Type B pancreatic cell (in vitro differentiated cells): ENCODE measurements at regions not wholly inside any gene's neighbourhood (a gene's known extent, or its start where the extent isn't known, plus 50 kb on each side); places are given as distances from the start of the nearest gene placed in this dataset.

Experiments used
- DNase-seq: peaks from one replicate; pipeline ENCODE4 v3.0.0; 2021; ENCODE audit warnings: mixed read lengths; ENCODE audit not compliant: unreplicated experiment; ENCODE audit errors: extremely low spot score
- H3K27ac Mint-ChIP-seq: 2 replicates; pipeline ENCODE4 v1.8.0; 2021; ENCODE audit warnings: mild to moderate bottlenecking, mixed read lengths
- H3K27me3 Mint-ChIP-seq: 2 replicates; pipeline ENCODE4 v1.8.0; 2021; ENCODE audit warnings: mixed read lengths
- H3K36me3 Mint-ChIP-seq: 2 replicates; pipeline ENCODE4 v1.8.0; 2021; ENCODE audit warnings: mixed read lengths
- H3K4me1 Mint-ChIP-seq: one replicate; pipeline ENCODE4 v1.8.0; 2021; ENCODE audit warnings: mixed read lengths; ENCODE audit not compliant: unreplicated experiment
- H3K4me3 Mint-ChIP-seq: 2 replicates; pipeline ENCODE4 v1.8.0; 2021; ENCODE audit warnings: mild to moderate bottlenecking, mixed read lengths
- H3K9me3 Mint-ChIP-seq: 2 replicates; pipeline ENCODE4 v1.8.0; 2021; ENCODE audit warnings: mixed read lengths
- CTCF ChIP-seq: fragments of 200-600 bp; sonication (generic); conservative IDR thresholded peaks from 2 replicates; pipeline ENCODE4 v1.5.0; 2021; ENCODE audit warnings: antibody characterized with exemption, mild to moderate bottlenecking

- Mint-ChIP-seq H3K4me1 (no peaks in the 10 kb centered on the region), H3K36me3 (no peaks in the 10 kb centered on the region), H3K27ac (no peak overlapping the region), H3K4me3 (no peak overlapping the region), H3K9me3 (no peaks in the 10 kb centered on the region), H3K27me3 (no peaks in the 10 kb centered on the region)
- no peak for TF ChIP-seq CTCF
- DNase-seq, result no peak
Observed at GRCh38 chr4:45409536-45409935, 683.2 kb upstream of the GNPDA2 start.

- H3K27ac Mint-ChIP-seq, result no peak overlapping the region
- no peak for DNase-seq
- H3K4me3 Mint-ChIP-seq, result no peak overlapping the region
- no peak for TF ChIP-seq CTCF
- no peaks in the 10 kb centered on the region for H3K36me3 Mint-ChIP-seq
- peaks cover 5% of the 10 kb centered on the region for H3K9me3 Mint-ChIP-seq
- H3K4me1 Mint-ChIP-seq, result no peaks in the 10 kb centered on the region
- no peaks in the 10 kb centered on the region for H3K27me3 Mint-ChIP-seq
Observed at GRCh38 chr4:45408996-45409395, 682.6 kb upstream of the GNPDA2 start.

GRCh38 chr4:45399116-45399515 is 672.8 kb upstream of the GNPDA2 start:
- no peaks in the 10 kb centered on the region for H3K4me1 Mint-ChIP-seq
- H3K36me3 Mint-ChIP-seq, result no peaks in the 10 kb centered on the region
- peaks cover 12% of the 10 kb centered on the region for H3K9me3 Mint-ChIP-seq
- DNase-seq, result no peak
- H3K4me3 Mint-ChIP-seq, result no peak overlapping the region
- H3K27ac Mint-ChIP-seq, result no peak overlapping the region
- no peaks in the 10 kb centered on the region for H3K27me3 Mint-ChIP-seq
- TF ChIP-seq CTCF, result no peak

- TF ChIP-seq CTCF, result no peak
- Mint-ChIP-seq H3K9me3 (no peaks in the 10 kb centered on the region), H3K4me3 (no peak overlapping the region), H3K27ac (no peak overlapping the region), H3K4me1 (no peaks in the 10 kb centered on the region), H3K27me3 (no peaks in the 10 kb centered on the region), H3K36me3 (no peaks in the 10 kb centered on the region)
- no peak for DNase-seq
Observed at GRCh38 chr4:45385306-45385705, 659.0 kb upstream of the GNPDA2 start.

- H3K9me3 Mint-ChIP-seq, result no peaks in the 10 kb centered on the region
- H3K36me3 Mint-ChIP-seq, result no peaks in the 10 kb centered on the region
- no peak for TF ChIP-seq CTCF
- H3K27me3 Mint-ChIP-seq, result no peaks in the 10 kb centered on the region
- no peak overlapping the region for H3K4me3 Mint-ChIP-seq
- H3K4me1 Mint-ChIP-seq, result no peaks in the 10 kb centered on the region
- DNase-seq, result no peak
- no peak overlapping the region for H3K27ac Mint-ChIP-seq
Observed at GRCh38 chr4:45370408-45370807, 644.1 kb upstream of the GNPDA2 start.

- no peak overlapping the region for H3K27ac Mint-ChIP-seq
- no peak for TF ChIP-seq CTCF
- H3K4me3 Mint-ChIP-seq, result no peak overlapping the region
- no peak for DNase-seq
- H3K36me3 Mint-ChIP-seq, result no peaks in the 10 kb centered on the region
- no peaks in the 10 kb centered on the region for H3K9me3 Mint-ChIP-seq
- H3K27me3 Mint-ChIP-seq, result no peaks in the 10 kb centered on the region
- no peaks in the 10 kb centered on the region for H3K4me1 Mint-ChIP-seq
Observed at GRCh38 chr4:45368832-45369231, 642.5 kb upstream of the GNPDA2 start.
